NCI-H187 treated with DMSO at 0.1 percent for 48 hours (cell line): ENCODE measurements at regions not wholly inside any gene's neighbourhood (a gene's known extent, or its start where the extent isn't known, plus 50 kb on each side); places are given as distances from the start of the nearest gene placed in this dataset.
"Not testable (repeated sequence)": the region's sequence is repeated elsewhere in the genome, so short reads cannot be mapped to it uniquely, and the experiment has no call there.

Experiments
- DNase-seq: peaks from one replicate; lab custom pipeline; 2025; lab: John Stamatoyannopoulos, UW

DNA sequence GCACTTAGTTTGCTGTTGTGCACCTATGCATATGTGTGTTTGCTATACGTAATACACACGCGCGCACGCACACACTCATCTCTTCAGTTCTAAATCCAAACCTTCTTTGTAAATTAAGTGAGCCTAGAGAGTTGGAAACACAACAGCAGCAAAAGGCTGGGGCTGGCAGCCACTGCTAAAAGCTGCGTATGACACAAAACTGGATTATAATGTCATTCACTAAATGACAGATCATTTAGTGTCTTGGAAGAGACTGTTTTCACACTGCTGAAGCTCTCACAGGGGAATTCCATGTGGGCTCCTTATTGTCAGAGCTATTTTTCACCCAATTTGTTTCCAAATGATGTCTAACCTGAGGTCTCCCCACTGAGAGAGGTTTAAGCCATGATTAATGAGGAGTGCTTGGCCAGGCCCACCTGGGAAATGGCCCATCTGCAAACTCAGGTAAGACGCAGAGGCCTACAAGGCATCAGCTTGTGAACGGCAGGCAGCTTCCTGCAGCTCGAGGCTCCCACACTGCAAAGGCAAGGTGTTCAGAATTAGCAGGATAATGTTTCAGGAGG, 94.2 kb downstream of the OLIG3 start:
- DNase-seq: no peak

DNA sequence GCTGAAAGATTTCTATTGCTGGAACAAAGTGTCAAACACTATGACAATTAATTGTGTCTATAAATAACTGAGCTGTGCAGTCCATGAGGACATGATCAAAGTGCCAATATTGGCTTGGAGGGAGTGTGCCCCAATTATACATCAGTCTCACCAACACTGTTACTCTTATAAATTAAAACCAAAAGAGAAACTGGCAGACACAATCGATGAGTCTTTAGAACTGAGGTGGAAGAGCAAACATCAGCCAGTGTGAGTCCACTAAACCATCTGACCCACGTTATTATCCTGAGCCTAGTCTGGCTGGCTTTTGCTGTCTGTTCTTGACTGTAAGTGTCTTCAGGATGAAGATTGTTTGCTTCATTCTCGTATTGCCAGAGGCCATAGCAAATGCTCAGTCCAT, 98.9 kb downstream of the OLIG3 start:
- DNase-seq: no peak

DNA sequence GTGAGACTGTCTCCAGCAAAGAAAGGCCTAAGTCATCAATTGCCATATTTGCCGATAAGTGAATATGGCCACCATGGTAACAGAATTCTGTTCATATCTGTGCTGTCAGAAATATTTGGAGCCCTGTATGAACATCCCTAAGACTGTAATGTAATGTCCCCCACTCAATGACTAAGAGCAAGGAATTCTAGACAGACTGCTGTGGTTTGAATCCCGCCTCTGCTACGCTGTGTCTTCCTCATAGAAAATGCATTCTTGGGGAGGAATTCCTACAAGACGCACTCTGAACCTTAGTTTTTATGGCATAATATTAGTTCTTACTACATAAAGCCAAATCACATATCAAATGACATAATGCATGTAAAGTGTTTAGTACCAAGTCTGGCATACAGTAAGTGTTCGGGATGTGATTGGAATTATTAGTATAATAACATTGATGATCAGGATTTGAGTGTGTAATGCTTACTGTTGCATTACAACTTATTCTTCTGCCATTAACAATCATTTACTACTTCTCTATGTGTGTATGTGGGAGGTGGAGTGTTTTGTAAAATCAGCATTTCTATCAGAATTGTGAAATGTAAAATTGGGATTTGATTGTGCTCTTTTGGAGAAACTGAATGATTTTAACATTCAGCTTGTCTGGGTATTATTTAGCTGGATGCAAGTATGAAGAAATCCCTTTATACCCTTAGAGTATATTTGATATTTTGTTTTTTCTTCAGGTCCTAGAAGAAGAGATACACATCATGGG, 103.0 kb downstream of the OLIG3 start:
- DNase-seq: no peak

DNA sequence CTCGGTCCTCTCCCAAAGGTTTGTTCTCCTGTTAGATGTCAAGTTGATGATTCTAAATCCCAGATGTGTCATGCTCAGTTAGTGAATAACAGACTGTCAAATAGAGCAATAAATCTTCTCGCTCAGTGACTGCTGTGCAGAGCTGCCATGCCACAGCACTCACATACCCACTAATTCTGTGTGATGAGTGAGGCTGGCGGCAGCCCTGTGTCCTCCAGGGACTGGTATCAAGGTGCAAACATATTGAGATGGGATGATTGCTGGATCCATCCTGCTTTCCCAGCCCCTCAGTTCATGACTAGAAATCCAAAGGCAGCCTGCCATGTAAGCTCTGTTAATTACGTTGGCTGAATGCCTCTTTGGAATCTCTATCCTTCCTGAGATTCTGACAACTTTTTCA, 103.9 kb downstream of the OLIG3 start:
- no peak for DNase-seq

DNA sequence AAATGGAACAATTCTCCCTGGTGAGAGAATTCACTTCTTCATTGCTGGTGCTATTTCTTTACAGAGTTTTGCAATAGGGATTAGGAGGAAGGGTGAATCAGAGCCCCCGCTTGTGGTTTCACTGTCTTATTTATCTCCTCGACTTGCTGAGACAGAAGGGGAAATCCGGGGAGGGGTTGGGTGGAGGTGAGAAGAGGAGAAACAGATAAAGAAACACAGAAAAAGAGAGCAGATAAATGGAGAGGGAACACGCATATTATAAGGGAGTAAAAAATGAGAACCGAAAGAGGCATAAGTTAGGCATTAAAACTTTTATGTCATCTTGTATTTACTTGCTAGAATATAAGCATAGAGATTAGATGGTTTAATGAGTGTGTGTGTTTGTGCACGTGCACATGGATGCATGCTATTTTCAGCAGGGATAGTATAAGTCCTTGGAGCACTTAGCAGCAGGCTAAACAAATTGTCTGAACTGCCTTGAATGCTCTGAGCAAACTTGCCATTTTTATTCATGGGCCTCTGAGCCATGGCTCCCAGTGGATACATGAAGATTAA, 105.0 kb downstream of the OLIG3 start:
- no peak for DNase-seq

DNA sequence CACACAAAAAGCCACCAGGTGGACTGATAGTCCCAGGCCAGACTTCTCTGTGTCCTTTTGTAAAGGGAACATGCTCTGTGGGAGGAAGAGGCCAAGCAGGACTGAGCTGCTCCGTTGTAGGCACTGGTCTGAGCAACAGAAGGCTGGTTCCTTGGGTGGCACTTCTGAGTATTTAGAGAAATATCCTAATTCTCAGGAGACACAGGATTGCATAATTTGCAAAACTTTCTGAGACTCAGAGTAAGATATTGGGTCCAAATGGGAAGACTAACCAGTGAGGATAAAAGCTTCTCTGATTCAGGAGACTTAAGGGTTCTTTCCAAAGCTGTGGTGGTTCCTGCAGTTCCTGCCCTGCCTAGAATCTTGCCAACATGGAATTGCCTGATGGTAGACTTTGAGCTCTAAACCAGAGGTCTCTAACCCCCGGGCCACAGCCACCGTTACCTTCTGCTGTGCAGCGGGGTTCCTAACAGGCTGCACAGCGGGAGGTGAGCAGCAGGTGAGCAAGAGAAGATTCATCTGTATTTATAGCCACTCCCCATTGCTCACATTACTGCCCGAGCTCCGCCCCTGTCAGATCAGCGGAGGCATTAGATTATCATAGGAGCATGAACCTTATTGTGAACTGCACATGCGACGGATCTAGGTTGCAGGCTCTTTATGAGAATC, 107.0 kb downstream of the OLIG3 start:
- peak; percentile 10 for DNase-seq

DNA sequence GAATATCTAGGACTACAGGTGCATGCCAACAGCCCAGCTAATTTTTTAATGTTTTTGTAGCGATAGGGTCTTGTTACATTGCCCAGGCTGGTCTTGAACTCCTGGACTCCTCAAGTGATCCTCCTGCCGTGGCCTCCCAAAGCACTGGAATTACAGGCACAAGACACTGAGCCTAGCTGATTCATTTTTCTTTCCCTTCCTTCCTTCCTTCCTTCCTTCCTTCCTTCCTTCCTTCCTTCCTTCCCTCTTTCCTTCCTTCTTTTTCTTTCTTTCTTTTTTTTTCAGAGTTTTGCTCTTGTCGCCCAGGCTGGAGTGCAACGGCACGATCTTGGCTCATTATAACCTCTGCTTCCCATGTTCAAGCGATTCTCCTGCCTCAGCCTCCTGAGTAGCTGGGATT, 110.9 kb downstream of the OLIG3 start:
- DNase-seq: not testable (repeated sequence)

DNA sequence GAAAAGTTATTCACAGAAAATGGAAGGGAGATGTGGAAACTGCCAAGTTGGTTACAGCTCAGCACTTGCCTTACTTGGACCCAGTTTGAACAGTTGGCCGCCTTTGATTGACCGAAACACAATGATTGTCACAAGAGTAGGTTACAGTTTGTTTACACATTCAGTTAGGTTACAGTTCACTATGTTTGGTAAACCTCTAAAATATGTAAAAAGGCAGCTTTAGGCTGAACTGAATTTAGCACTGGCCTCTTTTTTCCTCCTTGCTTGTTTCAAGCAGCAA, 116.2 kb downstream of the OLIG3 start:
- no peak for DNase-seq

DNA sequence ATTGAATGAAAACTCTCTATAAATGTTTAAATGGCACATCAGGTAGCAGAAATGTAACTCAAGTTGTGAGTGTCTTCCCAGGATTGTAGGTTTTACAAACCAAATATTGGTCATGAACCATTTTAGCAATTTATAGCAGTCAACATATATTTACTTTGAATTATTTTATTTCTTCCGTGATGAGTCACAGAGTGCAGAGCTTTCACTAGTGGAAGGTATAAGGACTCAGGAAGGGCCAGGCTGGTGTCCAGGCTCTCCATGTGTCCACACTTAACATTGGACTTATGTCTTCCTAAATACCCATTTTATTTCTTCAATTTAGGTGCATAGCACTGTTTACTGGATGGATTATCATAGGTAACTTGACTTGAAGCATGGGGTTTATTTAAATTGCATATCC, 120.9 kb downstream of the OLIG3 start:
- no peak for DNase-seq

DNA sequence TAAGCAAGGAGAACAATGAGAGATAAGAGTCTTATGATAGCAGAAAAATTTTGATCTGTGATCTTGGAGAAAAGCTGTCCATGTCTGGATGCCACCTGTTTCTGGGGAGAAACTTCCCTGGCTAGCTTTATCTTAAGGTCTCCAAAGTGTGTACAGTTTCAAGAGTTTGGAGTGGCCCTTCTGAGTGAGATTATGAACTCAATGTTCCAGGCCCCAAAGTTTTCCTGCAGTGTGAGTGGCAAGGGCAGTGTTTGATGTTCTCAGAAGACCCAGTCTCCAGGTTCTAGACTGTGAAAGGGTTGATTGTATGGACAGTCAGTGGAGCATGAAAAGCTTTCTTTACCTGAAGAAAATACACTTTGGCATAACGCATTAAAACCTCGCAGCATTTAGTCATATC, 121.7 kb downstream of the OLIG3 start:
- DNase-seq: no peak

DNA sequence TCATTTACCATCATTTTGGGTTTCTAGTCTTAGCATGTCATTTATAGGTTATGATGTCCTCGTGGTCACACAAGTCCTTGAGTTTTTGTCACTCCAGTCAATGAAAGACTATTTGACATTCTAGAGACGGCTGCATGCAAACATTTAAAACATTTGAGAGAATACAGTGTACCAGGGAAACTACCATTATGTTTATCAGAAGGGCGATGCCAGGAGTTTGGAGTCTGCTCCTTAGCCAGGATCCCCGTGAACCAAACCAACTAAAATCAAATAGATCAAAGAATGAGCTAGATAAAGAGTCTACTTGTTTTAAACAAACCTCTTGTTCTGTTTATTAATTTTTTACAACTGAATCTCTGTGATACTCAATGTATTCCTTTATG, 122.6 kb downstream of the OLIG3 start:
- no peak for DNase-seq

DNA sequence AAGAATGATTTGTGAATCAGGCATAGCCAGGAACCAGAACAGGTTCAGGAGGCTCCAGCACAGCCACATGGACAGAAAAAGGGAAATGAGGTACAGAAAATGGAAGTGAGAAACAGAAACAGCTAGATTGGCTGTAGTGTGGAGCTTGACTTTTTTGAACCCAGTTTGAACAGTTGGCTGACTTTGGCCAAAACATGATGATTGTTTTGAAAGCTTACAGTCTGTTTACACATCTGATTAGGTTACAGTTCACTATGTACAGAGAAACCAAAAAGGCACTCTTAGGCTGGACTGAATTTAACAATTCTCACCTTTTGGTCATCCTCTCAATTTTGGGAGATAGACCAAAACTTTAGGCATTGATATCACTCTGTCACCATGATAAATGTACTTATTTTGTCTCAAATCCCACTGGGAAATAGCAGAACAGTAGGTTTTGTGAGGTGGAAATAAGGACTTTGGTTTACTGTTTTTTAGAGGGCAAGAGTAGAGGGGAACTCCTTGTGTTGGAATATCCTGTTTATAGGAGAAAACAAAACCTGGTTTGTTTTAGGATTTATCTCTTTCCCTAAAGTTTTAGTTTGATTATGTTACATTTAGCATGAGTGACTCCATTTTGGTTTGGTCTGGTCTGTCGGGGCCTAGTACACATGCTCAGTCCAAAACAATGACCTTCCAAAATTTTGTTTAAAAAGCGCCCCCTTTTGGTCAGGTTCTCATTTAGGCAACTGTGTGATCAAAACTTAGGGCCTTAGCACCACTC, 123.1 kb downstream of the OLIG3 start:
- DNase-seq: no peak

DNA sequence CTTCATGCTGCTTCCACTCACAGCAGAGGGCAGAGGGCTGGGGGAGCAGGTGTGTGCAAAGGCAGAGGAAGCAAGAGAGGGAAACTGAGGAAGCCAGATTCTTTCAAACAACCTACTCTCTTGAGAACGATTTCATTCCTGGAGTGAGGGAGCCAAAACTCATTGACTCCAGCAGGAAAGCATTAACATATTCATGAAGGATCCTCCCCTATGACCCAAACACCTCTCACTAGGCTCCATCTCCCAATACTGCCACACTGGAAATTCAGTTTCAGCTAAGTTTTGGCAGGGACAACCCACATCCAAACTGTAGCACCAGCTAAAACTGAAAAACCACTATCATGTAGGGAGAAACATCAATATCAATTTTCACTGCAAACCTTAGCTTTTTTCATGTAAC, 125.1 kb downstream of the OLIG3 start:
- no peak for DNase-seq

DNA sequence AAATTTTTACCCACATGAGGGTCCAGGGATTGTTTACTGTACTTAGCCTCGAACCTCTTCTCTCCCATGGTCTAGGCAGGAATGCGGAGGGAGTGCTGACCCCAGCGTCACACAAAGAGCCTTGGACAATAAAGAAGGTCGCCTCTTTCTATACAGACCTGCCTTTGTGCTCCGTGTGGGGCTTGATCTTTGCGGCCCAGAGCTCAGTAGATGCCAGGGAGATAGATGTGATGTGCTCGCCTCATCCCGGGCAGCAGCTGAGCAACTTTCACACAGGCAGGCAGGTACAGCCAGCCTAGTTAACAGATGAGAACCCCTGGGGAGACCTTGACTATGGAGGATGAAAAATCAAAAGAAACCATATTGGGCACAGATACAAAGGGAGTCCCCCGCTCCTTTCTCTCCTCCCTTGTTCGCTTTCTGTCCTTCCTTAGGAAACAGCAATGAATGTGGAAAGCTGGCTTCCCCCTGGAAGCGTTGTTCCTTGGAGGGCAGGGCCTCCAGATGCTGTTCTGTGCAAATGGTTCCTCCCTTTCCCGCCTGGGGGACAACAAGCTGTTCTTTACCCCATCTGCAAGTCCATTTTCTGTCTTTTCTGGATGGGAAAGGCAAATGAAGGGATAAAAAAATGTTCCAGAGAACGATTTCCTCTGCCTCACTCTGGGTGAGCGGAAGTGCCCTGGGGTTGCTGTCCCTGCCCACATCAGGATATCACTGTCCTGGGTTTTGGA, 128.3 kb downstream of the OLIG3 start:
- no peak for DNase-seq

DNA sequence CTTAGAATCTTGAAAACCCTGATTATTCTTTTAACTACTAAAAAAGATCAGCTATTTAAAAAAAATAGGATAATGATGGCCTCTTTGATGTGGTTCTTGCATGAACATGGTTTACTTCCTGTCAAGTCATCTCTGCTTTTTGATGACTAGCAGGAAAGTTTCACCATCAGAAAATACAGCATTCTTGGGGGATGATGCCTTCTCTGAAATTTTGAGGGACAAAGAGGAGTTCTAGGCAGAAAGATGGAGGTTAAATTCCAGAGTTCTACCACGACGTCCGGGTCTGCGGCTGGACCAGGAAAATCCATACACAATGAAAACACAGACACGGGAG, 130.4 kb downstream of the OLIG3 start:
- DNase-seq: no peak

DNA sequence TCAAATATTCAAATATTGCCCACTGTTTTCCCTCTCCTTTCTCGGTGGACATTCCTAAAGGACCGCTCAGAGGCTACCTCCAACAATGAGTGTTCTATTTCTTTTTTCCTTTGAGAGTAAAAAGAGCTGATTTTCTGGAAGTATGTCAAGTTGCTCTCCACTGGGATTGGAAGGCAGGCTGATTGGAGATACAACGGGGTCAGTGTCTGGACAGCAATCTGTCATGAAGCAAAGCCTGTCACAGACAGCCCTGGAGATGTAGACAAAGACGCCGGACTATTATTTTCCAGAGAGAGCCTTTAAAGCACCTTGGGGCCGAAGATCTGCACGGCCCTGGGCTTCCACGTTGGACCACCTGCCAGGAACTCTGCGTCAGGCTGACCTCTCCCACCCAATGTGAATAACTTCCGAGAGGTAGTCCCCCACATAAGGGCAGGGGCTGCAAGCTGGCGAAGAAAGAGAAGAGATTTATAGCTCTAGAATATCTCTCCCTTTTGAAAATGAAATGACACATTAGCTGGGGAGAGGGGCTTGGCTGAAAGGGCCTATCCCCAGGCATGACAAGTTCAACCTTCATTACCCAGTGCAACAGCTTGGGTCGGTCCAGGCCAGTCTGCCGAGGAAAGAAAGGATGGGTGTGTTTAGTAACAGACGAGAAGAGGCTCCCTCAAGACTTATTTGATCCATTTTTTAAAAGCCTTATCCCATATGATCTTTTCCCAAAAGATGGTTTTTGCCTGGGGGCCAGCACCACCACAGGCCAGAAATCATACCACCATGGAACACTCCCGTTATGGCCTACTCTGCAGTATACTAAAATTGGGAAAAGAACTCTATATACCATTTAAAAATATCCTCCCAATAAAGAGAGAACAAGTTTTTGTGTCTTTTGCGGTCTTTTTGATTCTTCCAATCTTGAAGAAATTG, 131.1 kb downstream of the OLIG3 start:
- DNase-seq: no peak

DNA sequence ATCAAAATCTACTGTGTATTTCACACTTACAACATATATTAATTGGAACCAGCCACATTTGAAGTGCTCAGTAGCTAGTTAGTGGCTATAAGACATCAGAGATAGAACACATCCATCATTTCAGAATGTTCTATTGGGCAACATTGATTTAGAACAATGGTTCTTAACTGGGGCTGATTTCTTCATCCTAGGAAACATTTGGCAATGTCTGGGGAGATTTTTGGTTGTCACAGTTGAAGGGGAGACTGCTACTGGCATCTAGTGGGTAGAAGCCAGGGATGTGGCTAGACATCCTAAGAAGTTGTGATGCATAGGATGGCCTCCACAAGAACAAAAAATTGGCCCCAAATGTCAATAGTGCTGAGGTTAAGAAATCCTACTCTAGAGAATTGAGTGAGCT, 132.5 kb downstream of the OLIG3 start:
- DNase-seq: no peak

DNA sequence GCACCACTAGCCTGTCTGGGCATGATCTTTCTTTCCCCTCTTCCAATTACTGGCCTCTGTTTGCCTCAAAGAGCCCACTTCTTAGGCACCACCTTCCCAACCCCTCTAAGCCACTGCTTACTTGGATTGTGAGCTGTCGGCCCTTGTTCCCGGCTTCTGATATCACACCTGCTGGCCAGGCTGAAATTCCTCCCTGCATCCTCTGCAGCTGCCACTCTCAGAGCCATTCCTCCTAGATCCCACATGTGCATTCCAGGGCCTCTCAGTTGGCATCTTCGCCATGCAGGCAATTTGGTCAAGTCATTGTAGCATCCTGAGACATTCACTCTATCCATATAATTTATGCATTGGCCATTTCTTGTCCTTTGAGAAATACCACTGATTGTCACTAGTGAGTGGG, 135.9 kb downstream of the OLIG3 start:
- DNase-seq: no peak

DNA sequence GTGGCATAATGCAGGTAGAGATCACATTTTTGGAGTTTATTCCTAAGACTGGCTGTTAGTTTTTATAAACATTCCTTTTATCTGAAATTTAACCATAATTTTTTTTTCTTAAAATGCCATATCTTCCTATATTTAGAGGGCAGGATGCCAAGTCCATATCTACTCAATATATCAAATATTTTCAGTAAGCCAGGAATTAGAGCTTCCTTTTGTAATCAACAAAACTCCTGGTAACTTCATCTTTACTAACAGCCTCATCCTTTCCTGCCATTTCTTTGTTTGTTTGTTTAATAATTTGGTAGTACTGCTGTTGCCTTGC, 136.3 kb downstream of the OLIG3 start:
- DNase-seq: no peak

DNA sequence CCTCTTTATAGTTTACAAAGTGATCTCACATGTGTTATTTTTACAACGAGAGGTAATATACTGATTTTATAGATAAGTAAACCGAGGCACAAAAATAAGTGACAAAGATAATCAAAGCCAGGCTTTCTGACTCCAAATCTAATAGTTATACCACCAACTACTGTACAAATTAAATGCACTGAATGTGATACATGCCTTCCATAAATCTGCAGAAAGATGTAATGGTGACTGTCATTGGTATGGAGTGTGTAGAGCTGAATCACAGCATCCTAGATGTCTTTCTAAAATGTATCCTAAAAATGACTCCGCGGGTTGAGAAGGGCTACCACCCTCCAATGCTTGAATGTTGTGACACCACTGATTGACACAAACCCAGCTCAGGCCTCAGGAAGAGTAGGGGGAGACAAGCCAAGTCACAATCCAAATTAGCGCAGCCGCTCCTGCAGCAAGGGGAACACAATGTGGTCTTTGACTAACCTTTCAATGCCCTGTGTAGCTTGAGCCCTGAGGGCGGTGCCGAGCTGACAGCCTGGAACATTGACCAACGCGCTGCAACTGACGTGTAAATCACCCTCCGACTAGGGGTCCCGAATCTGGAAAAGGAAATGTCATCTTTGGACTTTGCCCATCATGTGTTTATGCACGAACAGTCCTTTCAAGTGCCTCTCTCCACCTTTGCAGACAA, 136.8 kb downstream of the OLIG3 start:
- DNase-seq: no peak
